Neural crest cell (in vitro differentiated cells): ENCODE measurements at regions not wholly inside any gene's neighbourhood (a gene's known extent, or its start where the extent isn't known, plus 50 kb on each side); places are given as distances from the start of the nearest gene placed in this dataset.

Experiments
- DNase-seq: peaks from one replicate; pipeline ENCODE4 v3.0.0; 2021; ENCODE audit warnings: low read depth, mixed read lengths, low spot score
- H3K27ac Mint-ChIP-seq: one replicate; pipeline ENCODE4 v1.8.0; 2021; ENCODE audit warnings: mild to moderate bottlenecking, mixed read lengths; ENCODE audit not compliant: unreplicated experiment
- H3K27me3 Mint-ChIP-seq: 2 replicates; pipeline ENCODE4 v1.8.0; 2021; ENCODE audit warnings: low read depth, mild to moderate bottlenecking, mixed read lengths
- H3K36me3 Mint-ChIP-seq: 2 replicates; pipeline ENCODE4 v1.8.0; 2021; ENCODE audit warnings: low read depth, mild to moderate bottlenecking, mixed read lengths
- H3K4me1 Mint-ChIP-seq: 2 replicates; pipeline ENCODE4 v1.8.0; 2021; ENCODE audit warnings: mixed read lengths
- H3K4me3 Mint-ChIP-seq: one replicate; pipeline ENCODE4 v1.8.0; 2021; ENCODE audit warnings: mild to moderate bottlenecking, mixed read lengths
- H3K9me3 Mint-ChIP-seq: 2 replicates; pipeline ENCODE4 v1.8.0; 2021; ENCODE audit warnings: mixed read lengths
- CTCF ChIP-seq: fragments of 200-600 bp; sonication (generic); conservative IDR thresholded peaks from 2 replicates; pipeline ENCODE4 v1.5.0; 2021; ENCODE audit warnings: antibody characterized with exemption, mild to moderate bottlenecking

- H3K27ac Mint-ChIP-seq = no peak overlapping the region
- H3K4me3 Mint-ChIP-seq = no peak overlapping the region
- no peaks in the 10 kb centered on the region for H3K27me3 Mint-ChIP-seq
- no peaks in the 10 kb centered on the region for H3K9me3 Mint-ChIP-seq
- no peak for TF ChIP-seq CTCF
- H3K4me1 Mint-ChIP-seq = peaks cover 33% of the 10 kb centered on the region
- DNase-seq = no peak
- no peaks in the 10 kb centered on the region for H3K36me3 Mint-ChIP-seq
Measured at GRCh38 chr2:43031471-43032212, 194.8 kb downstream of the ZFP36L2 start.

- TF ChIP-seq CTCF = no peak
- Mint-ChIP-seq H3K27me3 (no peaks in the 10 kb centered on the region), H3K27ac (peak overlapping the region; percentile 43), H3K4me1 (peaks cover 39% of the 10 kb centered on the region), H3K36me3 (no peaks in the 10 kb centered on the region), H3K9me3 (no peaks in the 10 kb centered on the region), H3K4me3 (no peak overlapping the region)
- no peak for DNase-seq
Measured at GRCh38 chr2:43030551-43031307, 195.7 kb downstream of the ZFP36L2 start.

GRCh38 chr2:43029186-43029585, 197.2 kb downstream of the ZFP36L2 start:
- no peak for TF ChIP-seq CTCF
- Mint-ChIP-seq H3K4me1 (peaks cover 51% of the 10 kb centered on the region), H3K9me3 (no peaks in the 10 kb centered on the region), H3K27me3 (no peaks in the 10 kb centered on the region), H3K27ac (no peak overlapping the region), H3K36me3 (no peaks in the 10 kb centered on the region), H3K4me3 (no peak overlapping the region)
- DNase-seq = no peak

- Mint-ChIP-seq H3K36me3 (no peaks in the 10 kb centered on the region), H3K9me3 (no peaks in the 10 kb centered on the region), H3K4me3 (no peak overlapping the region), H3K4me1 (peaks cover 54% of the 10 kb centered on the region), H3K27ac (no peak overlapping the region), H3K27me3 (no peaks in the 10 kb centered on the region)
- no peak for TF ChIP-seq CTCF
- no peak for DNase-seq
Measured at GRCh38 chr2:43028188-43028587, 198.2 kb downstream of the ZFP36L2 start.

DNA sequence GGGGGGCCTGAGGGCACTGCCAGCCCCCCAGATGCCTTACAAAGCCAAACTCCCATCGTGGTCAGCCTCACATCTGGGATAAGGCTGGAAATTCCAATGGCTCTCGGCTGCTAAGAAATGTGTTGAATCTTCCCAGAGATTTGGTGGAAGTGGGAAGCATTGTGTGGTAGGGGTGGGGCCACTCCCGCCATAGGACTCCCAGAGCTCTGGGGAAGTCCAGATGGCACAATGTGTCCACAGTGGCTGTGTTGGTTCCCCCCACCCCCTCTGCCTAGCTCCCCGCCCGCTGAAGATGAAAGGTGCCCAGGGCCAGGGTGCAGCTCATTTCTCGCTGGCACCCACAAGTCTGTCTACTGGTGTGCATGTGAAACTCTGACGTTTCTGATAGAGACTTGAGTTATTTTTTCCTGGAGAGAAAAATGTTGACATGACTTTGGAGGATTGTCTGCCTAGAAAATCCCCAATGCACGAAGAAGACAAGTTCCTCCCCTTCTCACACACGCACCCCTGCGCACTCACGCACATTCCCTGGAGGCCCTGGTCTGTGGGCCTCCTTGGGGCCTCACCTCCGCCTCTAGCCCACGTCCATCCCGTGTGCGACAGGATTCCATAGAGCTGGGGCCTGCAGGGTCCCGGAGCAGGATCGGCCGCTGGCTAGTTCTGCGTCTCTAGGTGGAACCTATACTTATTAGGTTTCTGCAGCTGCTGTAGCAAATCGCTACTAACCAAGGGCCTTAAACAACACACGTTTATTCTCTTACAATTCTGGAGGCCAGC, 199.1 kb downstream of the ZFP36L2 start:
- H3K36me3 Mint-ChIP-seq = peaks cover 3% of the 10 kb centered on the region
- no peaks in the 10 kb centered on the region for H3K9me3 Mint-ChIP-seq
- TF ChIP-seq CTCF = no peak
- no peaks in the 10 kb centered on the region for H3K27me3 Mint-ChIP-seq
- no peak overlapping the region for H3K27ac Mint-ChIP-seq
- DNase-seq = no peak
- H3K4me3 Mint-ChIP-seq = no peak overlapping the region
- H3K4me1 Mint-ChIP-seq = peaks cover 54% of the 10 kb centered on the region
